GM06990 (cell line): ENCODE measurements at regions not wholly inside any gene's neighbourhood (a gene's known extent, or its start where the extent isn't known, plus 50 kb on each side); places are given as distances from the start of the nearest gene placed in this dataset.

Experiments used
- DNase-seq: peaks from one replicate; pipeline ENCODE4 v3.0.0-alpha.2; 2011; ENCODE audit not compliant: insufficient read length; ENCODE audit errors: extremely low read depth
- H3K27me3 ChIP-seq: replicated peaks from 2 replicates; pipeline ENCODE4 v1.6.0; 2011; ENCODE audit warnings: low read length; ENCODE audit not compliant: control insufficient read depth, insufficient read depth
- H3K36me3 ChIP-seq: 2 replicates; pipeline ENCODE4 v1.5.1; 2011; ENCODE audit warnings: low read length; ENCODE audit not compliant: control insufficient read depth, insufficient read depth
- H3K4me3 ChIP-seq: replicated peaks from 2 replicates; pipeline ENCODE4 v1.5.1; 2011; ENCODE audit warnings: low read depth, mild to moderate bottlenecking, control low read depth, low read length
- CTCF ChIP-seq: IDR thresholded peaks from 2 replicates; pipeline ENCODE4 v1.5.1; 2011; ENCODE audit warnings: low read length, control low read depth, mild to moderate bottlenecking, inconsistent platforms; ENCODE audit not compliant: insufficient read depth, poor library complexity, severe bottlenecking

- Histone ChIP-seq H3K27me3 (no peaks in the 10 kb centered on the region), H3K4me3 (no peak overlapping the region), H3K36me3 (no peaks in the 10 kb centered on the region)
- no peak for DNase-seq
- no peak for TF ChIP-seq CTCF
These were observed 301.3 kb downstream of the CSNK1G3 start for GRCh38 chr5:123813264-123813663.

GRCh38 chr5:123811831-123812230 is 299.9 kb downstream of the CSNK1G3 start:
- TF ChIP-seq CTCF, result no peak
- Histone ChIP-seq H3K4me3 (no peak overlapping the region), H3K27me3 (no peaks in the 10 kb centered on the region), H3K36me3 (no peaks in the 10 kb centered on the region)
- no peak for DNase-seq

GRCh38 chr5:123810746-123811340 is 298.9 kb downstream of the CSNK1G3 start:
- no peak for DNase-seq
- H3K36me3 ChIP-seq, result no peaks in the 10 kb centered on the region
- no peak overlapping the region for H3K4me3 ChIP-seq
- no peak for TF ChIP-seq CTCF
- no peaks in the 10 kb centered on the region for H3K27me3 ChIP-seq

GRCh38 chr5:123810253-123810652 is 298.3 kb downstream of the CSNK1G3 start:
- DNase-seq, result no peak
- Histone ChIP-seq H3K36me3 (no peaks in the 10 kb centered on the region), H3K4me3 (no peak overlapping the region), H3K27me3 (no peaks in the 10 kb centered on the region)
- no peak for TF ChIP-seq CTCF

GRCh38 chr5:123809594-123810221 is 297.7 kb downstream of the CSNK1G3 start:
- Histone ChIP-seq H3K4me3 (no peak overlapping the region), H3K36me3 (no peaks in the 10 kb centered on the region), H3K27me3 (no peaks in the 10 kb centered on the region)
- peak; percentile 12 for DNase-seq
- no peak for TF ChIP-seq CTCF
